KBM-7 (cell line): ENCODE measurements at regions not wholly inside any gene's neighbourhood (a gene's known extent, or its start where the extent isn't known, plus 50 kb on each side); places are given as distances from the start of the nearest gene placed in this dataset.

ENCODE experiments used
- DNase-seq: peaks from one replicate; pipeline ENCODE4 v3.0.0-alpha.2; 2015
- in situ Hi-C: fragments of 300-500 bp; cut with MboI; formaldehyde crosslinking; loops from 2 replicates; pipeline ENCODE4 v1.14.3; 2020; ENCODE audit warnings: low sequenced_read_pairs, low pct_unique_long_range_greater_than_20kb, mixed read lengths

GRCh38 chr17:13365331-13365730, 236.4 kb downstream of the HS3ST3A1 start:
- DNase-seq: no peak
- in situ Hi-C loops: no loop called here

GRCh38 chr17:13363771-13364170, 238.0 kb downstream of the HS3ST3A1 start:
- in situ Hi-C loops: no loop called here
- no peak for DNase-seq

- DNase-seq: no peak
- in situ Hi-C loops: no loop called here
These were observed 239.2 kb downstream of the HS3ST3A1 start for GRCh38 chr17:13362341-13363122.

- in situ Hi-C loops: no loop called here
These were observed 242.0 kb downstream of the HS3ST3A1 start for GRCh38 chr17:13359774-13360173.

GRCh38 chr17:13355054-13355453, 246.7 kb downstream of the HS3ST3A1 start:
- no peak for DNase-seq
- in situ Hi-C loops: no loop called here

More at GRCh38 chr17:13359774-13360173, 242.0 kb downstream of the HS3ST3A1 start:
- no peak for DNase-seq

GRCh38 chr17:13353590-13353989, 248.1 kb downstream of the HS3ST3A1 start:
- no peak for DNase-seq
- in situ Hi-C loops: no loop called here

GRCh38 chr17:13352747-13353415, 248.8 kb downstream of the HS3ST3A1 start:
- DNase-seq: no peak
- in situ Hi-C loops: no loop called here

- in situ Hi-C loops: no loop called here
- no peak for DNase-seq
These were observed 250.7 kb downstream of the HS3ST3A1 start for GRCh38 chr17:13351046-13351445.

- no peak for DNase-seq
- in situ Hi-C loops: no loop called here
These were observed 251.3 kb downstream of the HS3ST3A1 start for GRCh38 chr17:13350466-13350865.

GRCh38 chr17:13346996-13347762, 254.6 kb downstream of the HS3ST3A1 start:
- DNase-seq: peak; percentile 50
- in situ Hi-C loops: no loop called here

- no peak for DNase-seq
- in situ Hi-C loops: no loop called here
These were observed 255.1 kb downstream of the HS3ST3A1 start for GRCh38 chr17:13346592-13346991.

- in situ Hi-C loops: no loop called here
- DNase-seq: no peak
These were observed 255.6 kb downstream of the HS3ST3A1 start for GRCh38 chr17:13346081-13346533.

- in situ Hi-C loops: no loop called here
- DNase-seq: no peak
These were observed 263.3 kb downstream of the HS3ST3A1 start for GRCh38 chr17:13338421-13338820.

GRCh38 chr17:13337864-13338371, 263.8 kb downstream of the HS3ST3A1 start:
- DNase-seq: peak; percentile 78
- in situ Hi-C loops: no loop called here

- in situ Hi-C loops: no loop called here
- DNase-seq: no peak
These were observed 264.6 kb downstream of the HS3ST3A1 start for GRCh38 chr17:13337151-13337550.

GRCh38 chr17:13334374-13334773, 267.4 kb downstream of the HS3ST3A1 start:
- in situ Hi-C loops: no loop called here
- DNase-seq: no peak

GRCh38 chr17:13333661-13334060, 268.1 kb downstream of the HS3ST3A1 start:
- in situ Hi-C loops: no loop called here
- no peak for DNase-seq

GRCh38 chr17:13332207-13332606, 269.5 kb downstream of the HS3ST3A1 start:
- in situ Hi-C loops: no loop called here

GRCh38 chr17:13329421-13329820, 272.3 kb downstream of the HS3ST3A1 start:
- DNase-seq: no peak
- in situ Hi-C loops: no loop called here

More at GRCh38 chr17:13332207-13332606, 269.5 kb downstream of the HS3ST3A1 start:
- DNase-seq: no peak

- DNase-seq: no peak
- in situ Hi-C loops: no loop called here
These were observed 277.7 kb downstream of the HS3ST3A1 start for GRCh38 chr17:13323990-13324389.
